BLaER1 (cell line): ENCODE measurements at regions not wholly inside any gene's neighbourhood (a gene's known extent, or its start where the extent isn't known, plus 50 kb on each side); places are given as distances from the start of the nearest gene placed in this dataset.

Experiments
- H3K27ac ChIP-seq: shearing (Covaris generic); formaldehyde crosslinking; 2 replicates; pipeline ENCODE4 v1.8.1; 2022
- H3K27me3 ChIP-seq: shearing (Covaris generic); formaldehyde crosslinking; 2 replicates; pipeline ENCODE4 v1.8.1; 2022
- H3K36me3 ChIP-seq: shearing (Covaris generic); formaldehyde crosslinking; 2 replicates; pipeline ENCODE4 v1.8.1; 2022
- H3K4me1 ChIP-seq: shearing (Covaris generic); formaldehyde crosslinking; 2 replicates; pipeline ENCODE4 v1.8.1; 2022
- H3K4me2 ChIP-seq: shearing (Covaris generic); formaldehyde crosslinking; 2 replicates; pipeline ENCODE4 v1.8.1; 2022
- H3K4me3 ChIP-seq: shearing (Covaris generic); formaldehyde crosslinking; 2 replicates; pipeline ENCODE4 v1.8.1; 2022
- H3K9ac ChIP-seq: shearing (Covaris generic); formaldehyde crosslinking; 2 replicates; pipeline ENCODE4 v1.8.1; 2022
- H3K9me3 ChIP-seq: shearing (Covaris generic); formaldehyde crosslinking; 2 replicates; pipeline ENCODE4 v1.8.1; 2022
- H4K20me1 ChIP-seq: shearing (Covaris generic); formaldehyde crosslinking; 2 replicates; pipeline ENCODE4 v1.8.1; 2022
- Cebpa-rat ChIP-seq: shearing (Covaris generic); IDR thresholded peaks from 2 replicates; pipeline ENCODE4 v1.8.1; 2022

GRCh38 chr16:85495823-85496538 is 117.1 kb upstream of the GSE1 start:
- peak overlapping the region; percentile 13; the same call in 1 of the 2 replicates for H3K27ac ChIP-seq
- no peaks in the 10 kb centered on the region for H3K27me3 ChIP-seq
- no peaks in the 10 kb centered on the region for H3K36me3 ChIP-seq
- no peak for TF ChIP-seq Cebpa-rat
- peak overlapping the region; percentile 81 for H3K4me2 ChIP-seq
- no peaks in the 10 kb centered on the region for H3K9me3 ChIP-seq
- H3K4me1 ChIP-seq, result peaks cover 93% of the 10 kb centered on the region
- no peak overlapping the region for H3K4me3 ChIP-seq
- 0 out of 2 replicates have a peak, but pooled peaks cover 11% of the 10 kb centered on the region for H4K20me1 ChIP-seq
- peak overlapping the region; percentile 41; the same call in 1 of the 2 replicates for H3K9ac ChIP-seq

GRCh38 chr16:85497622-85498314 is 115.4 kb upstream of the GSE1 start:
- Histone ChIP-seq H3K9ac (no peak overlapping the region; the same call in 1 of the 2 replicates), H4K20me1 (0 out of 2 replicates have a peak, but pooled peaks cover 11% of the 10 kb centered on the region), H3K4me2 (peak overlapping the region; percentile 81), H3K4me3 (no peak overlapping the region), H3K4me1 (peaks cover 92% of the 10 kb centered on the region), H3K27ac (peak overlapping the region; percentile 38; the same call in 1 of the 2 replicates), H3K27me3 (no peaks in the 10 kb centered on the region), H3K9me3 (no peaks in the 10 kb centered on the region), H3K36me3 (no peaks in the 10 kb centered on the region)
- TF ChIP-seq Cebpa-rat, result no peak

GRCh38 chr16:85498607-85499006 is 114.5 kb upstream of the GSE1 start:
- TF ChIP-seq Cebpa-rat, result no peak
- Histone ChIP-seq H4K20me1 (0 out of 2 replicates have a peak, but pooled peaks cover 11% of the 10 kb centered on the region), H3K9me3 (no peaks in the 10 kb centered on the region), H3K9ac (no peak overlapping the region), H3K27ac (peak overlapping the region; percentile 73), H3K36me3 (no peaks in the 10 kb centered on the region), H3K27me3 (no peaks in the 10 kb centered on the region), H3K4me2 (peak overlapping the region; percentile 81), H3K4me1 (peaks cover 93% of the 10 kb centered on the region), H3K4me3 (no peak overlapping the region)

- Histone ChIP-seq H3K4me1 (peaks cover 95% of the 10 kb centered on the region), H3K9me3 (no peaks in the 10 kb centered on the region), H3K36me3 (no peaks in the 10 kb centered on the region), H3K27ac (no peak overlapping the region), H4K20me1 (0 out of 2 replicates have a peak, but pooled peaks cover 11% of the 10 kb centered on the region), H3K27me3 (no peaks in the 10 kb centered on the region), H3K9ac (no peak overlapping the region), H3K4me2 (peak overlapping the region; percentile 81), H3K4me3 (no peak overlapping the region)
- TF ChIP-seq Cebpa-rat, result no peak
Observed at GRCh38 chr16:85500220-85500619, 112.9 kb upstream of the GSE1 start.

- H3K4me1 ChIP-seq, result peaks cover 99% of the 10 kb centered on the region
- no peak for TF ChIP-seq Cebpa-rat
- H4K20me1 ChIP-seq, result 0 out of 2 replicates have a peak, but pooled peaks cover 11% of the 10 kb centered on the region
- peak overlapping the region; percentile 24 for H3K4me2 ChIP-seq
- H3K9me3 ChIP-seq, result no peaks in the 10 kb centered on the region
- no peak overlapping the region for H3K9ac ChIP-seq
- no peaks in the 10 kb centered on the region for H3K36me3 ChIP-seq
- H3K4me3 ChIP-seq, result no peak overlapping the region
- peak overlapping the region; percentile 35; the same call in 1 of the 2 replicates for H3K27ac ChIP-seq
- H3K27me3 ChIP-seq, result no peaks in the 10 kb centered on the region
Observed at GRCh38 chr16:85501900-85502299, 111.2 kb upstream of the GSE1 start.

- Histone ChIP-seq H3K27me3 (no peaks in the 10 kb centered on the region), H3K27ac (no peak overlapping the region), H4K20me1 (0 out of 2 replicates have a peak, but pooled peaks cover 11% of the 10 kb centered on the region), H3K9ac (no peak overlapping the region), H3K4me2 (peak overlapping the region; percentile 24; the same call in 1 of the 2 replicates), H3K36me3 (no peaks in the 10 kb centered on the region), H3K9me3 (no peaks in the 10 kb centered on the region), H3K4me1 (peaks cover 99% of the 10 kb centered on the region), H3K4me3 (no peak overlapping the region)
- TF ChIP-seq Cebpa-rat, result no peak
Observed at GRCh38 chr16:85502357-85502756, 110.8 kb upstream of the GSE1 start.

GRCh38 chr16:85503679-85504231 is 109.4 kb upstream of the GSE1 start:
- TF ChIP-seq Cebpa-rat, result no peak
- Histone ChIP-seq H3K4me1 (peaks cover 89% of the 10 kb centered on the region), H3K4me3 (no peak overlapping the region), H3K9ac (no peak overlapping the region), H3K27ac (no peak overlapping the region), H4K20me1 (0 out of 2 replicates have a peak, but pooled peaks cover 3% of the 10 kb centered on the region), H3K9me3 (no peaks in the 10 kb centered on the region), H3K27me3 (no peaks in the 10 kb centered on the region), H3K4me2 (peak overlapping the region; percentile 44; the same call in 1 of the 2 replicates), H3K36me3 (no peaks in the 10 kb centered on the region)

- Histone ChIP-seq H3K9me3 (no peaks in the 10 kb centered on the region), H4K20me1 (no peaks in the 10 kb centered on the region), H3K27ac (no peak overlapping the region), H3K4me3 (no peak overlapping the region), H3K36me3 (no peaks in the 10 kb centered on the region), H3K27me3 (no peaks in the 10 kb centered on the region), H3K4me1 (peaks cover 84% of the 10 kb centered on the region), H3K9ac (no peak overlapping the region), H3K4me2 (peak overlapping the region; percentile 44; the same call in 1 of the 2 replicates)
- TF ChIP-seq Cebpa-rat, result no peak
Observed at GRCh38 chr16:85504242-85504641, 108.9 kb upstream of the GSE1 start.

- H3K4me1 ChIP-seq, result peaks cover 80% of the 10 kb centered on the region
- no peaks in the 10 kb centered on the region for H3K36me3 ChIP-seq
- H3K27ac ChIP-seq, result no peak overlapping the region
- H4K20me1 ChIP-seq, result 0 out of 2 replicates have a peak, but pooled peaks cover 9% of the 10 kb centered on the region
- TF ChIP-seq Cebpa-rat, result no peak
- peak overlapping the region; percentile 32 for H3K4me2 ChIP-seq
- H3K4me3 ChIP-seq, result no peak overlapping the region
- peaks cover 6% of the 10 kb centered on the region; the same call in 1 of the 2 replicates for H3K27me3 ChIP-seq
- H3K9me3 ChIP-seq, result no peaks in the 10 kb centered on the region
- no peak overlapping the region for H3K9ac ChIP-seq
Observed at GRCh38 chr16:85505794-85506634, 107.1 kb upstream of the GSE1 start.
